ENCODE measurements at regions not wholly inside any gene's neighbourhood (a gene's known extent, or its start where the extent isn't known, plus 50 kb on each side); places are given as distances from the start of the nearest gene placed in this dataset.

DNA sequence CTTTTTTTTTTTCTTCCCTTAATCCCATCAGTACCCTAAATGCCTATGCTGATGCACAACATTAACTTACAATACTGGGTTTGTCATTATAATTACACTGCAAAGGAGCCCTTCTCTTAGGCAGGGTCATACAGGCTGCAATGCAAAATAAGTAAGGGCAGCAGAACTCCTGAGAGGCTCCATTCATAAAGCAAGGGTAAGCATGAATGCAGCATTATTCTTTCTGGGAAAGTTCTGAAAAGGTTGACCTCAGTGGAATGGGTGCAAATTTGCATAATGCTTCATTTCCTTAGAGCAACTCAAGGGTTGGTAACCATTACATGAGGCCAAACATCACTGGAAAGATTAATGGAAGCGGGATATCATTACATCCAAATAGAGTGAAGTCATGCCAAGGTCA is 789.2 kb downstream of the KLHL13 start:
- Histone ChIP-seq H3K27ac (ENCODE audit: insufficient read depth in 1 of 2, low read depth in 1 of 2, low read length in 2 of 2, poor library complexity in 1 of 2, severe bottlenecking in 2 of 2) (no peak overlapping the region), H3K4me1 (ENCODE audit: control extremely low read depth in 1 of 4, control insufficient read depth in 4 of 4, insufficient read depth in 4 of 4, low read length in 3 of 4) (no peaks in the 10 kb centered on the region), H3K36me3 (ENCODE audit: control insufficient read depth in 4 of 4, insufficient read depth in 4 of 4, low read length in 3 of 4) (no peaks in the 10 kb centered on the region), H3K27me3 (replicated peaks in 2 of 5; ENCODE audit: control insufficient read depth in 4 of 5, insufficient read depth in 5 of 5, low read length in 4 of 5) (no peaks in the 10 kb centered on the region), H3K9me3 (ENCODE audit: control extremely low read depth in 1 of 5, control insufficient read depth in 4 of 5, insufficient read depth in 2 of 5, low read depth in 1 of 5, low read length in 4 of 5) (no peaks in the 10 kb centered on the region), H3K4me3 (ENCODE audit: control insufficient read depth in 1 of 7, extremely low read depth in 1 of 7, insufficient read depth in 4 of 7, low read depth in 2 of 7, low read length in 6 of 7) (no peak overlapping the region)
- 80% methylated on average over 1 of the region's 1 CpG for WGBS (ENCODE audit: insufficient coverage)
- ChIA-PET CTCF (no interaction called here), POLR2A (no interaction called here)
- DNase-seq = no peak

DNA sequence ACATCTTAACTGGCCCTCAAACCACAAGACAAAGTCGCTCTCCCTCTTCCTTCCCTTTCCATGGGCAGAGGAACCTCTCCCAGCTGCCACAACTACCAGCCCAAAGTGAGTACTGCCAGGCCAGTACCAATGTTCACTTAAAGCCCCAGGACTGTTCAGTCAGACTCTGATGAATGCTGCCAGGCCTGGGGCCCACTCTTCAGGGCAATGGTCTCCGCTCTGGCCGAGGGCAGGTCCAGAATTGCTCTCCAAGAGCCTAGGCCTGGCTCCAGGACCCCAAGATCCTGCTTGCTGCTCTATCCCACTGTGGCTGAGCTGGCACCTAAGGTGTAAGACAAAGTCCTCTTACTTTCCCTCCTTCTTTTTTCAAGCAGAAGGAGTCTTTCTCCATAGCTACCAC is 790.9 kb downstream of the KLHL13 start:
- Histone ChIP-seq H3K27me3 (replicated peaks in 2 of 5; ENCODE audit: control insufficient read depth in 4 of 5, insufficient read depth in 5 of 5, low read length in 4 of 5) (no peaks in the 10 kb centered on the region), H3K9me3 (ENCODE audit: control extremely low read depth in 1 of 5, control insufficient read depth in 4 of 5, insufficient read depth in 2 of 5, low read depth in 1 of 5, low read length in 4 of 5) (no peaks in the 10 kb centered on the region), H3K4me3 (ENCODE audit: control insufficient read depth in 1 of 7, extremely low read depth in 1 of 7, insufficient read depth in 4 of 7, low read depth in 2 of 7, low read length in 6 of 7) (no peak overlapping the region), H3K4me1 (ENCODE audit: control extremely low read depth in 1 of 4, control insufficient read depth in 4 of 4, insufficient read depth in 4 of 4, low read length in 3 of 4) (no peaks in the 10 kb centered on the region), H3K27ac (ENCODE audit: insufficient read depth in 1 of 2, low read depth in 1 of 2, low read length in 2 of 2, poor library complexity in 1 of 2, severe bottlenecking in 2 of 2) (no peak overlapping the region), H3K36me3 (ENCODE audit: control insufficient read depth in 4 of 4, insufficient read depth in 4 of 4, low read length in 3 of 4) (no peaks in the 10 kb centered on the region)
- CTCF ChIA-PET = no interaction called here
- 90% methylated on average over 3 of the region's 3 CpGs for WGBS (ENCODE audit: insufficient coverage)
- no peak for DNase-seq
- POLR2A ChIA-PET = no interaction called here

DNA sequence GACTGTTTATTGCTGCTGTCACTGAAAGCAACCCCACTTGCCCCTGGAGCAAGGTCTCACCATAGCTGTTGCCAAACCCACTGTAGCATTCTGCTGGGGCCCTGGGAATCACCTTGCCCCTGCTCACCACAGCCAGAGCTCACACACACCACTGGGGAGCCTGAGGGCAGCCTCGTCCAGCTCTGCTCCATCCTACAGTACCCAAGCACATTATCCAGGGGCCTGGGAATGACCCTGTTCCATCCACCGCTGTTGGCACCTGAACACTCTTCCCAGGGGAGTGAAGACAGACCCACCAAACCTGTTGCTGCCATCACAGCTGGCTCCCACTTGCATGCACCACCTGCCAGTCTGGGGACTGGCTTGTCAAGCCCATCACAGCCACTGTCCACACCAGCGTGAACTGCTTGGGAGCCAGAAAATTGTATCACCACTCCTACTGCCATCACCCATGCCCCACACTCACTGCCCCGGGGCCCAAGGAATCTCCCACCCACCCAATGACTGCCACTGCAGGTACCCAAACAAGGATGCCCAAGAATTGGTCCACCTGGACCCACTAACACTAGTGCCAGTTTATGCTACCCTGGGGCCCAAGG is 811.3 kb downstream of the KLHL13 start:
- Histone ChIP-seq H3K4me3 (ENCODE audit: control insufficient read depth in 1 of 7, extremely low read depth in 1 of 7, insufficient read depth in 4 of 7, low read depth in 2 of 7, low read length in 6 of 7) (no peak overlapping the region), H3K4me1 (ENCODE audit: control extremely low read depth in 1 of 4, control insufficient read depth in 4 of 4, insufficient read depth in 4 of 4, low read length in 3 of 4) (no peaks in the 10 kb centered on the region), H3K36me3 (ENCODE audit: control insufficient read depth in 4 of 4, insufficient read depth in 4 of 4, low read length in 3 of 4) (no peaks in the 10 kb centered on the region), H3K27me3 (replicated peaks in 2 of 5; ENCODE audit: control insufficient read depth in 4 of 5, insufficient read depth in 5 of 5, low read length in 4 of 5) (no peaks in the 10 kb centered on the region), H3K9me3 (ENCODE audit: control extremely low read depth in 1 of 5, control insufficient read depth in 4 of 5, insufficient read depth in 2 of 5, low read depth in 1 of 5, low read length in 4 of 5) (peaks cover 0 to 2% (median 0%) of the 10 kb centered on the region in 5 experiments), H3K27ac (ENCODE audit: insufficient read depth in 1 of 2, low read depth in 1 of 2, low read length in 2 of 2, poor library complexity in 1 of 2, severe bottlenecking in 2 of 2) (no peak overlapping the region)
- DNase-seq = no peak
- 88% methylated on average over 3 of the region's 4 CpGs for WGBS (ENCODE audit: insufficient coverage)
- ChIA-PET POLR2A (no interaction called here), CTCF (no interaction called here)

DNA sequence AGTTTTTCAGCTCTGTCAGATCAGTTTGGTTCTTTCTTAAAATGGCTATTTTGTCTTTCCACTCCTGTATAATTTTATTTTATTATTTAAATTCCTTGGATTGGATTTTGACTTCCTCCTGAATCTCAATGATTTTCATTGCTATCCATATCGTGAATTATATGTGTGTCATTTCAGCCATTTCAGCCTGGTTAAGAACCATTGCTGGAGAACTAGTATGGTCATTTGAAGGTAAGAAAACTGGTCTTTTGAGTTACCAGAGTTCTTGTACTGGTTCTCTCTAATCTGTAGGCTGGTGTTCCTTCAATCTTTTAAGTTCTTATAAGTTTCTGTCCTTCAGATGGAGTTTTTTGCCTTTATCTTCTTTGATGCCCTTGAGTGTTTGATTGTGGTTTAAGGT is 815.5 kb downstream of the KLHL13 start:
- WGBS (ENCODE audit: insufficient coverage) = 82% methylated on average over 1 of the region's 1 CpG
- H3K9me3 ChIP-seq (ENCODE audit: control extremely low read depth in 1 of 5, control insufficient read depth in 4 of 5, insufficient read depth in 2 of 5, low read depth in 1 of 5, low read length in 4 of 5) = peaks cover 0 to 2% (median 0%) of the 10 kb centered on the region in 5 experiments

GRCh38 chrX:117291760-117292159 is 824.9 kb downstream of the KLHL13 start:
- H3K4me1 ChIP-seq (ENCODE audit: control extremely low read depth in 1 of 4, control insufficient read depth in 4 of 4, insufficient read depth in 4 of 4, low read length in 3 of 4) = no peaks in the 10 kb centered on the region
- CTCF ChIA-PET = no interaction called here
- H3K27ac ChIP-seq (ENCODE audit: insufficient read depth in 1 of 2, low read depth in 1 of 2, low read length in 2 of 2, poor library complexity in 1 of 2, severe bottlenecking in 2 of 2) = no peak overlapping the region
- no peaks in the 10 kb centered on the region for H3K36me3 ChIP-seq (ENCODE audit: control insufficient read depth in 4 of 4, insufficient read depth in 4 of 4, low read length in 3 of 4)
- no peaks in the 10 kb centered on the region for H3K9me3 ChIP-seq (ENCODE audit: control extremely low read depth in 1 of 5, control insufficient read depth in 4 of 5, insufficient read depth in 2 of 5, low read depth in 1 of 5, low read length in 4 of 5)
- DNase-seq = no peak
- no peak overlapping the region for H3K4me3 ChIP-seq (ENCODE audit: control insufficient read depth in 1 of 7, extremely low read depth in 1 of 7, insufficient read depth in 4 of 7, low read depth in 2 of 7, low read length in 6 of 7)
- H3K27me3 ChIP-seq (replicated peaks in 2 of 5; ENCODE audit: control insufficient read depth in 4 of 5, insufficient read depth in 5 of 5, low read length in 4 of 5) = no peaks in the 10 kb centered on the region
- WGBS (ENCODE audit: insufficient coverage) = no CpG with 5 or more reads among the region's 1 CpG
- POLR2A ChIA-PET = no interaction called here

More for the DNA sequence above, 815.5 kb downstream of the KLHL13 start:
- no peaks in the 10 kb centered on the region for H3K36me3 ChIP-seq (ENCODE audit: control insufficient read depth in 4 of 4, insufficient read depth in 4 of 4, low read length in 3 of 4)
- no peak overlapping the region for H3K27ac ChIP-seq (ENCODE audit: insufficient read depth in 1 of 2, low read depth in 1 of 2, low read length in 2 of 2, poor library complexity in 1 of 2, severe bottlenecking in 2 of 2)
- DNase-seq = no peak
- CTCF ChIA-PET = no interaction called here
- no peak overlapping the region for H3K4me3 ChIP-seq (ENCODE audit: control insufficient read depth in 1 of 7, extremely low read depth in 1 of 7, insufficient read depth in 4 of 7, low read depth in 2 of 7, low read length in 6 of 7)
- no peaks in the 10 kb centered on the region for H3K27me3 ChIP-seq (replicated peaks in 2 of 5; ENCODE audit: control insufficient read depth in 4 of 5, insufficient read depth in 5 of 5, low read length in 4 of 5)
- POLR2A ChIA-PET = no interaction called here
- no peaks in the 10 kb centered on the region for H3K4me1 ChIP-seq (ENCODE audit: control extremely low read depth in 1 of 4, control insufficient read depth in 4 of 4, insufficient read depth in 4 of 4, low read length in 3 of 4)

DNA sequence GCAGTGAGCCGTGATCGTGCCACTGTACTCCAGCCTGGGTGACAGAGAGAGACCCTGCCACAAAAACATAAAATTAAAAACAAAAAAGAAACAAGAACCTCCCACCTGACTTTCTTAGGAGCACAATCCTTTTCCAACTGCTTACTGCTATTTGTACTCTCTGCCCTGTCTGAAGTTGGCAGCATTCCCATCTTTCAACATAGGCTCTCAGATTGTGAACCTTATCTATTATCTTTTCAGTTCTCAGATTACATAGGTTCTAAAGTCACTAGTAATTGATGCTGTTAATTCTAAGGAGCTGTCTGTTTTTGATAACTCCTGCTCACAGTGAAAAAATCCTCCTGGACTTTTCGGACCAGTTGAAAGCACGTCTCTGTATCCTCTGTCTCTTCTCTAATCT is 812.2 kb upstream of the CT83 start:
- WGBS (ENCODE audit: insufficient coverage) = 83% methylated on average over 2 of the region's 4 CpGs

More for the DNA sequence above, 812.2 kb upstream of the CT83 start:
- POLR2A ChIA-PET = no interaction called here
- DNase-seq = no peak
- Histone ChIP-seq H3K27ac (ENCODE audit: insufficient read depth in 1 of 2, low read depth in 1 of 2, low read length in 2 of 2, poor library complexity in 1 of 2, severe bottlenecking in 2 of 2) (no peak overlapping the region), H3K36me3 (ENCODE audit: control insufficient read depth in 4 of 4, insufficient read depth in 4 of 4, low read length in 3 of 4) (no peaks in the 10 kb centered on the region), H3K4me3 (ENCODE audit: control insufficient read depth in 1 of 7, extremely low read depth in 1 of 7, insufficient read depth in 4 of 7, low read depth in 2 of 7, low read length in 6 of 7) (no peak overlapping the region), H3K4me1 (ENCODE audit: control extremely low read depth in 1 of 4, control insufficient read depth in 4 of 4, insufficient read depth in 4 of 4, low read length in 3 of 4) (no peaks in the 10 kb centered on the region), H3K9me3 (ENCODE audit: control extremely low read depth in 1 of 5, control insufficient read depth in 4 of 5, insufficient read depth in 2 of 5, low read depth in 1 of 5, low read length in 4 of 5) (no peaks in the 10 kb centered on the region), H3K27me3 (replicated peaks in 2 of 5; ENCODE audit: control insufficient read depth in 4 of 5, insufficient read depth in 5 of 5, low read length in 4 of 5) (peaks cover 0 to 2% (median 0%) of the 10 kb centered on the region in 5 experiments)
- CTCF ChIA-PET = no interaction called here
